Heart left ventricle (tissue), 13 donors: ENCODE measurements at regions not wholly inside any gene's neighbourhood (a gene's known extent, or its start where the extent isn't known, plus 50 kb on each side); places are given as distances from the start of the nearest gene placed in this dataset.

Experiments used
- POLR2A ChIP-seq, 2 donors: fragments of 450-650 bp; IDR thresholded peaks; one replicate each; pipeline ENCODE4 v1.6.1; 2017; ENCODE audit warnings: antibody characterized with exemption in 2 of 2, mild to moderate bottlenecking in 2 of 2, moderate library complexity in 2 of 2
- TF ChIP-seq, protein P1 (sequence below), 12 donors: fragments of 200-600 bp; sonication (generic) in 4 of 12; IDR thresholded peaks; one replicate each; pipeline versions ENCODE4 v1.5.0 to v1.8.0; 2018 to 2022; ENCODE audit warnings: antibody characterized with exemption in 12 of 12, mild to moderate bottlenecking in 5 of 12
- donor health status: ischemic (EF 13 %, LVEDD 7.1; RV severe dilation, severe dysfunction).
- donor health status: DM: no; HTN: yes; CAD: no.
- donor health status: DM: no; HTN: no; CAD: no.
- donor health status: ischemic (EF 25% LVEDD 6.9; RV normal size, moderate dysfunction).
- donor health status: ischemic (EF 25% LVEDD 5.7; RV mildly dilated, moderate dysfunction).
- donor health status: ischemic (EF 35%, LVEDD 5.7; RV mildly dilated, moderate dysfunction).
- donor health status: nonischemic (EF 11% LVEDD 7.7; RV severe dilation, severe dysfunction).
- donor health status: DM: yes; HTN: yes; CAD: no.
- donor health status: PGD.
- donor health status: ischemic (EF 29% LVEDD 5.4; RV normal size, mild dysfunction).
- donor health status: nonischemic (EF 23%, LVEDD 6.1; RV moderate dilation, normal function).

DNA sequence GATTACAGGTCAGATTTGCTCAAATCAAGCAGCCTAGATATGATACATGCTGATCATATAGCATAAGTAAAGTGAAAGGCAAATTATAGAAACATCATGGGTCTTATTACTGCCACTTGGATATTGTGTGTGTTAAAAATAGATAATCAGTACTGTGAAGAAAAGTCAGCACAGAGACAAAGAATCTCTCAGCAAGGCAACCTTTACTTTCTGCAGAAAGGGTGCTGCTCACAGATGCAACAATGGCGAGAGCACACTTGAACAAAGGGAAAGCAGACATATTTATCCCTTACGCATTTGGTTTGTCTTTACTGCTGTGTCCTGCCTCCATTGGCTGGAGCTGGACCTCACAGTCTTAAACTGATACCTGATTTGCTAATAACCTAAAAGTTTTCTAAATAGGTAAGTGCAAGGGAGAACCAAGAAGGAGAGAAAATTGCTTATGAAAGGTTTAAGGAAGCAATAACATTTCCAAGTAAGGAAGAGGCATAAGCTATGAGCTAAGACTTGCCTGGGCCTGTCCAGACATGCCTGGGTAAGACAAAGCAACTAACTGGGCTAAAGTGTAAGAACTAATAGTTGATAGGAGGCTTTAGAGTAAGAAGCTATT, 1310.8 kb upstream of the LRRTM3 start:
- TF ChIP-seq, protein P1, sequence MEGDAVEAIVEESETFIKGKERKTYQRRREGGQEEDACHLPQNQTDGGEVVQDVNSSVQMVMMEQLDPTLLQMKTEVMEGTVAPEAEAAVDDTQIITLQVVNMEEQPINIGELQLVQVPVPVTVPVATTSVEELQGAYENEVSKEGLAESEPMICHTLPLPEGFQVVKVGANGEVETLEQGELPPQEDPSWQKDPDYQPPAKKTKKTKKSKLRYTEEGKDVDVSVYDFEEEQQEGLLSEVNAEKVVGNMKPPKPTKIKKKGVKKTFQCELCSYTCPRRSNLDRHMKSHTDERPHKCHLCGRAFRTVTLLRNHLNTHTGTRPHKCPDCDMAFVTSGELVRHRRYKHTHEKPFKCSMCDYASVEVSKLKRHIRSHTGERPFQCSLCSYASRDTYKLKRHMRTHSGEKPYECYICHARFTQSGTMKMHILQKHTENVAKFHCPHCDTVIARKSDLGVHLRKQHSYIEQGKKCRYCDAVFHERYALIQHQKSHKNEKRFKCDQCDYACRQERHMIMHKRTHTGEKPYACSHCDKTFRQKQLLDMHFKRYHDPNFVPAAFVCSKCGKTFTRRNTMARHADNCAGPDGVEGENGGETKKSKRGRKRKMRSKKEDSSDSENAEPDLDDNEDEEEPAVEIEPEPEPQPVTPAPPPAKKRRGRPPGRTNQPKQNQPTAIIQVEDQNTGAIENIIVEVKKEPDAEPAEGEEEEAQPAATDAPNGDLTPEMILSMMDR (IDR thresholded peaks at IDR 0.05): no peak
- no peak for TF ChIP-seq POLR2A (IDR thresholded peaks at IDR 0.05)
